HG03457 (cell line): ENCODE measurements at regions not wholly inside any gene's neighbourhood (a gene's known extent, or its start where the extent isn't known, plus 50 kb on each side); places are given as distances from the start of the nearest gene placed in this dataset.
"Not testable (repeated sequence)": the region's sequence is repeated elsewhere in the genome, so short reads cannot be mapped to it uniquely, and the experiment has no call there.

Experiments
- ATAC-seq: cut with Tn5 transposase; IDR thresholded peaks from one replicate; pipeline ENCODE4 v1.9.1; 2021; ENCODE audit warnings: moderate number of reproducible peaks; ENCODE audit not compliant: unreplicated experiment

DNA sequence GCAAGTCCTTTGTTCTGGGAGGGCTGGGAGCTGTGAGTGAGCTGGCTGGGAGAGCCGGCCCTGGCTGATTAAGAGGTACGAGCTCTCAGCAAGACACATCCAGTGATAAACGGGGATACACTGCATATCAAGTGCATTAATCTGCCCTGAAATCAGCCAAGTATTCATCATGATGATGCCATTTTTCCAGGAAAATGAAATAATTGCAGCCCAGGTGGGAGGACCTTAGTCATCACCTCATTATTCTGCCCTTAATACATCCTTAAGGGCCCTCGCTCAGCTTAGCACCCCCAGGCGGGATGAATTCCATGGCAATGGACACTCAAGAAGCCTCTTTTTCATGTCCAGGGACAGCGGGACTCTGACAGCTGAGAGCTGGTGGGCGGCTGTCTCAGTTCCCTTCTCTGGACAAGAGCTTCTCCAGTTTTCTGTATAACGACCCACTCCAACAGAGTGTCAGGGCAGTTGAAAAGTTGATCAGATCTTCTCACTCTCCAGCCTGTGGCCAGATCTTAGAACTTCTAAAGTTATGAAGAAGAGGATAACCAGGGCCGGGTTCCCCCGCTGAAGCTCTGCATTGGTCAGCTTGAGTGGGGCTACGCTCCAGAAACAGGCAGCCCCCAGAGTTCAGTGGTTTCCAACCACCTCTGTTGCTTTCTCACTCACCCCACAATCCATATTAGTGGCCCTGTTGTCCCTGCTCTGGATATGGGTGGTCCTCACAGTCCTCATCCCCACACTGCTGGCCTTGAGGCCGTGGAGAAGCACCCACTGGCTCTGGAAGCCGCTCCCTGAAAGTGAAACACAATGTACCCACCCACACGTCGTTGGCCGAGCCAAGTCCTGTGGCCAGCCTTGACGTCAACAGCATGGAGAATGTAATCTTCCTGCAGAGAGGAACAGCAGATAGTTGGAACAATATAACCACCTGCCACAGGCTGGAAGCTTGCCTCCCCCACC lies 306.2 kb upstream of the DIO3 start:
- ATAC-seq, result no peak

DNA sequence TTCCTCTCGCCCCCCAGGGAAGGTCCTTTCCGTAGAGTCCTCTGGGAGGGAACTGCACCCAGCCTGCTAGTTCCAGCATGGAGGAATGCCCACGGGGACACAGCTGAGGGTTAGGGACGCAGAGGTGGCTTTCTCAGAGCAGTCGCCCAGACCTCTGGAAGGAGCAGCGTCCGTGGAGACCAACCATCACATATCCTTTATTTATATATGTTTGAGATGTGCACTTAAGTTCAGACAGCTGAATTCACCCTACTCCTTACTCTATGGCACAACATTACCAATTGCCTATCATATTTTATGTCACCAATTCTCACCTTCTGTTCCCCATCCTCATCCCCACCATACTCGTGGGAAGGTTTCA lies 305.6 kb upstream of the DIO3 start:
- ATAC-seq, result no peak

DNA sequence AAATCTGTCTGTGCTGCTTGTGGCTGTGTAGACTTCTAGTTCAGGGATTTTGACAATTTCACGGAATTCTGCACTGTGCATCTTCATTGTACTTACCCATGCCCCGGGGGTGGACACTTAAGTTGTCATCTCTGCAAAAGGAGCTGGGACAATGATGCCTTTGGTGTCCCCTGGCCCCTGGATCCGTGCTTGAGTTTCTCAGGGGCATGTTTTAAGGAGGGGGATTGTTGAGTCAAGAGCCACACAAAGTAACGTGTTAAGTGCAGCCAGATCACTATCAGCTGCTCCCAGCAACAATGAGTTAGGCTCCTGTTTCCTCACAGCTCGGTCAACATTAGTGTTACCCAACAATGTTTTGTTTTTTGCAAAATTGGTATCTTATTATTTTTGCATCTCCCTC lies 305.0 kb upstream of the DIO3 start:
- ATAC-seq, result no peak

DNA sequence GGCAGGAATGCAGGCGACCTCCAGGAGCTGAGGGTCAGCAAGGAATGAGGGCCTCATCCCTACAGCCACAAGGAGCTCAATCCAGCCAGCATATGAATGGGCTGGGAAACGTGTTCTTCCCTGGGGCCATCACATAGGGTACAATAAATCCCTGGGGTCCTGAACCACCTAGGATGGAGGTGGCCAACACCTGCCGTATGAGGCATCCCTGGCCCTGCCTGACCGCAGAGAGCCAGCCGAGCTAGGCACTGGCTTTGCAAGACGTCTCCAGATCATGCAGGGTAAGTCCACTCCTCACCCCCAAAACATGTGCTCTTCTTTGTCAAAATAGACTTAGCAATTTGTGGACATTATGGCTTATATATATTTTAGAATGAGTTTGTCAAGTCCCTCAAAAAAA lies 303.7 kb upstream of the DIO3 start:
- no peak for ATAC-seq

DNA sequence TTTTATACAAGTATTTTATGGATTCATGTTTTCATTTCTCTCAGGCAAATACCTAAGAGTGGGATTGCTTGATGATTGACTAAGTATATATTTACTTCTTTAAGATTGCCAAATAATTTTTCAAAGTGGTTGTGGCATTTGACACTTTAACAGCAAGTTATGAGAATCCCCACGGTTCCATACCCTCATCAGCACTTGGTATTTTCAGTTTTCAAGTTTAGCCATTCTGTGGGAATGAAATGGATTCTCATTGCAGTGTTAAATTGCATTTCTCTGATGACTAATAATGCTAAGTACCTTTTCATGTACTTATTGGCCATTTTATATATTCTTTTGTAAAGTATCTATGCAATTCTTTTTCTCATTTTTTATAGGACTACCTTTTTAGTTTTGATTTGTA lies 301.5 kb upstream of the DIO3 start:
- no peak for ATAC-seq

DNA sequence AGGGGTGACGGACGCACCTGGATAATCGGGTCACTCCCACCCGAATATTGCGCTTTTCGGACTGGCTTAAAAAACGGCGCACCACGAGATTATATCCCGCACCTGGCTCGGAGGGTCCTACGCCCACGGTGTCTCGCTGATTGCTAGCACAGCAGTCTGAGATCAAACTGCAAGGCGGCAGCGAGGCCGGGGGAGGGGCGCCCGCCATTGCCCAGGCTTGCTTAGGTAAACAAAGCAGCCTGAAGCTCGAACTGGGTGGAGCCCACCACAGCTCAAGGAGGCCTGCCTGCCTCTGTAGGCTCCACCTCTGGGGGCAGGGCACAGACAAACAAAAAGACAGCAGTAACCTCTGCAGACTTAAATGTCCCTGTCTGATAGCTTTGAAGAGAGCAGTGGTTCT lies 294.9 kb upstream of the DIO3 start:
- ATAC-seq, result not testable (repeated sequence)

DNA sequence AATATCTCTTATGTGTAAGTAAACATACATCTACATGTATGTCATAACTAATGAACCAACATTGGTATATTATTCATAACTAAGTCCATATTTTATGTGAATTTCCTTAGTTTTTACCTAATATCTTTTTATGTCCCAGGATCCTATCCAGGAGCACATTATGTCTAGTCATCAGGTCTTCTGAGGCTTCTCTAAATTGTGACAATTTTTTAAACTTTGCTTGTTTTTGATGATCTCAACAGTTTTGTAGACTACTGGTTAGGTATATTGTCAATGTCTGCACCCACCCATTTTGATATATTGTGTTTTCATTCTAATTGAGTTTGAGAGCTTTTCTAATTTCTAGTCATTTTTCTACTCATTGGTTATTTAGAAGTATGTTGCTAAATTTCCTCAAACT lies 288.2 kb upstream of the DIO3 start:
- no peak for ATAC-seq

DNA sequence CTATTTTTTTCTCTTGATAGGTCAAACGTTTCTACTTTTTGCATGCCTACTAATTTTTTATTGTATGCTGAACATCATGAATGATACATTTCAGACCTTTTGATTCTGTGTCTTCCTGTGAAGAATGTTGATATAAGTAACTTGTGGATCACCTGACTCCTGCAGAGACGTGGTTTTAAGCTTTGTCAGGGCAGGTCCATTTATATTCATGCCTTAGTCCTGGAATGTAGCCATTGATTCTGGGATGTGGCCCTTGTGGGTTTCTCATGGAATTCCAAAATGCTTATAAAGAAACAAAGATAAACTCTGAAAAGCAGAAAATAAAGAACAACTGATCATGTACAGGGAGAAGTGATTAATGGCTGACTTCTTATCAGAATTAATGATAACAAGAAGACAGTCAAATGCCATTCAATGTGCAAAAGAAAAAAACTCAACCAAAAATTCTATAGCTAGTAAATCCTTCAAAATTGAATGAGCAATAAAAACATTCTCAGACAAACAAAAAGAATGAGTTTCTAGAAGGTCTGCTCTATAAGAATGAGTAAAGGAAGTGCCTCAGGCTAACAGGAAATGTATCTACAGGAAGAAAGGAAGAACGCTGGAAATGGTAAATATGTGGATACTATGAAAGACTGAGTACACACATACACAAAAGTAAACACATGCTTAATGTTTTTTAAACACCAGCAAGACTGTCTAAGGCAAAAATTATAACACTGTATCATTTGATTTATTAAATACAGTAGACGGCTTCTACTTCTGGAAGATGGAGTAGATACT lies 284.8 kb upstream of the DIO3 start:
- no peak for ATAC-seq

DNA sequence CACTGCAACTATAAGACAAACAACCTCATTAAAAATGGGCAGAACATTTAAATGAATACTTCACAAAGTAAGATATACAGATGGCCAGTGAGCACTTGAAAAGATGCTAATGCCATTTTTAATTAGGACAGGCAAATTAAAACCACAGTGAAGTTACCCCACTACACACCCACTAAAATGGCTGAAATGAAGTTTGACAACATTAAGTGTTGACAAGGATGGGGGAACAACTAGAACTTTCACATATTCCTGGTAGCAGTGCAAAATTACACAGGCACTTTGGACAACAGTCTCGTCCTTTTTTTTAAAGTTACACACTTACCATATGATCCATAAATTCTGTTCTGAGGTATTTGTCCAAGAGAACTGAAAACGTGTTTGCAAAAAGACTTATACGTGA lies 278.9 kb upstream of the DIO3 start:
- no peak for ATAC-seq

DNA sequence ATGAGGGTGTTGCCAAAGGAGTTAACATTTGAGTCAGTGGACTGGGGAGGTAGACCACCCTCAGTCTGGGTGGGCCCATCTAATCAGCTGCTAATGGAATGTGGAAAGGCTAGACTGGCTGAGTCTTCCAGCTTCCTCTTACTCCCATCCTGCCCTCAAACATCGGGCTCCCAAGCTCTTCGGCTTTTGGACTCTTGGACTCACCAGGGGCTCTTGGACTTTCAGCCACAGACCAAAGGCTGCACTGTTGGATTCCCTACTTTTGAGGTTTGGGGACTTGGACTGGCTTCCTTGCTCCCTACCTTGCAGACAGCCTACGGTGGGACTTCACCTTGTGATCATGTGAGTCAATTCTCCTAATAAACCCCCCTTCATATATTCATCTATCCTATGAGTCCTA lies 276.6 kb upstream of the DIO3 start:
- ATAC-seq, result no peak

DNA sequence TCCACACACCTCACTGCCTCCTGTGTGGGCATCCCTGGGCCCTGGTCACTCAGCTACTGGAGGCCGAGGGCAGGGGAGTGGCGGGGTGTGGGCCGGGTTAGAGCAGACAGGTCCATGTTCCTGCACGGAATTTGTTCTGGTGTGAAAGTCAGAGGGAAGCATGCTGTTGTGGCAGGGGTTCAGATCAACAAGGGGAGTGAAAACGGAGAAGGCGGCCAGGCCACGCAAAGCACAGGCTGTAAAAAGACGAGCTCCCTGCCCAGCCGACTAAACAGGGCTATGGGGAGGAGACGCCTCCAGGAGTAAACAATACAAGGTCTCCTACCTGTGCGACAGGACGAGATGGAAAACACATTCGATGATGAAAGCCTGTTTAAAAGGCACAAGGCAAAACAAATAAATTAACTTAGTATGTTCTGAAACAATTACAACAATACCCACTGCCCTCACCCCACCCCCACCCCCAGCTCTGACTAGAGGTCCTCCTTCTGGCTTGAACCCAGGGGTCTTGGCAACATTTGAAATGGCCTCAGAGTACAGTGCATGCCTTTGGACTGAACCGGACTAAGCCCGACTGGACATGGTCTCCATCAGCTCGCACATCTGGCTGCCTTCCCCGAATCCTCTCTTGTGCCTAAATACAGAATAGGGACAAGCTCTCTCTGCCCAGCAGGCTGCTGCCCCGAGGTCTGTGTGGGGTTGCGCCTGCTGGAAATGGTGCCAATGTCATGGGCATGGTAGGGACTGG lies 274.9 kb upstream of the DIO3 start:
- ATAC-seq, result no peak

DNA sequence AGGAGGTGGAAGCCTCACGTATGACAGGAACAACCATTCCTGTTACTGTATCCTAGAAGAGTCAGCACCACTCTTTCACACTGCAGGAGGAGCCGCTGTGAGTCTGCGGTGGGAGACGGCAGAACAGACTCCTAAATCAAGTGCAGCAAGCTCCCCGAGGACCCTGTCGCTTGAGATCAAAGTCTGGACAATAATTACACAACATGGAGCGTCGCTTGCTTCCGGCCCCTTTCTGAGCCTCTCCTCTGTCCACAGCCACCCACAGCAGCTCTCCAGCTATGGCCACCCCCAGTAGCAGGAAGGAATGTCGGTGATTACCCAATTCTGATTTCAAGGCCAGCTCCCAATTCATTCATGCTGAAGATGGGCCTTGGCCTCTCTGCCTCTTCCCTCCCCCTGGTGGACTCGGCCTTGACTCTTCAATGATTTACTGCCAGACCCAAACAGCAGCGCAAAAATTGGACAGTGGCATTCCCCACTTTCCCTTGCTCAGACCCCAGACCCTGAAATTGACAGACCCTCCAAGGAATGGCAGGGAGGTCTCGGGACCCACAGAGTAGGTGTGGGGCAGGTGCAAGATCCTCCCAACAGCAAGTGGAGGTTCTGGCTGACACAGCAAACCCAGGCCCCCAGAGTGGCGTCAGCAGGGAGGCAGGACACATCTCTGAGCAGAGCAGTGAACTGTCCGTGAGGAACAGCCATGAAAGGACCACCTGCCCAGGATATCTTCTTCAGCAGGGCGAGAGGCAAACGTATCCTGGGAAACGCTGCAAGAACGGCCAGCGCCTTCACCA lies 272.7 kb upstream of the DIO3 start:
- no peak for ATAC-seq

DNA sequence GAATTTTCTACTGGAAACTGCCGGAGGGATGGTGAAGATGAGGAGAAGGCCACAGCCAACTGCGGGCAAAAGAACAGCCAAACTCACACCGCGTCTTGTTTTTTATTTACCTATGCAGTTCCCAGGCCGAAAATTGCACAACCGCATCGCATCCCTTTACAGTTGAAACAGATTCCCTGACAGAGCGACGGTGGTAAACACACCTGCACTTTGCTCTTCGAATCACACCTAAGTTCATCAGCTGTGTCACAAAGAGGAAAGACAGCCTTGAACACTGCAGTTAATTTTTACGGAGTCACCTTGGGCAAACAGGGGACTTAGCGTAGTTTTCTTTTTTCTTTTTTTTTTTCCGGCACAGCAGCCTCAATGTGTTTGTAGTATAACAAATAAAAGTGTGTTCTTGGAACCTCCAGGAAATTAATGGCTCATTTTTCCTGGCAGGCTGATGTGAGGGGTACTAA lies 272.0 kb upstream of the DIO3 start:
- no peak for ATAC-seq

DNA sequence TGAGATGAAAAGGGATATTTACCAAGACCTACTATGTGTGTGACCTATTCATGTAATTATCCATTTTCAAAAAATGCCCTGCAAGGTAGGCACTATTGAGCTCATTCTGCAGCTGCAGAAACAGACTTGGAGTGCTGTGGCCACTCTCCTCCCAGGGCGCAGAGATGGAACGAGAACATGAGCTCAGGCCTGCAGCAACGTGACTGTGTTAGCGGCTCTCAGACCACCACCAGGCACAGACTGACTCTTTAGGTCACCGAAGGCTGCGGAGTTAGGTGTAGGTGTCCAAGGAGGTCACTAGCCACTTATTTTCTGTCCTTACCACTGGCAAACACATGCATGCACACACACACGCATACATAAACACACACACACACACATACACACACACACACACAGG lies 271.4 kb upstream of the DIO3 start:
- ATAC-seq, result no peak

DNA sequence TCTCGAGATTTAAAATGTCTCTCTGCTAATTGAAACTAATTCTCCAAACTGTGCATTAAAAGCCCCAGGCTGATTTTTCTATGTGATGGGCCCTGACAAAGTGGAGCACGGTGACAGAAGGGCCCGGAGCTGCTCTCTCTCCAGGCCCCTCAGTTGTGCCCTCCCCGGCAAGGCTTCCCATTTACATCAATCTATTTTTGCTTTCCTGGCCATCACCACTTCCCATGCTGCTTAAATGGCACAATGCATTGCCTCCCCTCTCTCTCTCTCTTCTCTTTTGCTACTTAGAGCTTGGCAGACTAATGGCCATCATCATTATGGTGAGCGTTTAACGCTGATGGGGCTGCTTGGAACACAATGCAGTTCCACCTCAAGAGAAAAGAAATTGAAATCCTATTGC lies 270.7 kb upstream of the DIO3 start:
- ATAC-seq, result no peak

DNA sequence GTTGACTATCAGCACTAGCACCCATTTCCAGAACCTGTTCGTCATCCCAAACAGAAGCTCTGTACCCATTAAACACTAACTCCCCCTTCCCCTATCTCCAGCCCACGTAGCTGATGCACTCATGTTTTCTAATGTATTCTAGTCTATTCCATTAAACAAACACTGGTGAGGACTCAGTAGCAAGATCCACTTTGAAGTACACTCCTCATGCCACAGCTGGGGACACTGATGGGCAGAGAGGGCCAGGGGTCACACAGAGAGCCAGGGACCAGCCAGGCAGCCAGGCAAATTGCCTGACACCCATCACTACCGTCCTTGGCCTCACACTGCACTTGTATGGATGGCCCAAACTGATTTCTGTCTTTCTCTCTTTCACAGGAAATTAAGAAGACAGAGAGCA lies 269.9 kb upstream of the DIO3 start:
- ATAC-seq, result no peak

DNA sequence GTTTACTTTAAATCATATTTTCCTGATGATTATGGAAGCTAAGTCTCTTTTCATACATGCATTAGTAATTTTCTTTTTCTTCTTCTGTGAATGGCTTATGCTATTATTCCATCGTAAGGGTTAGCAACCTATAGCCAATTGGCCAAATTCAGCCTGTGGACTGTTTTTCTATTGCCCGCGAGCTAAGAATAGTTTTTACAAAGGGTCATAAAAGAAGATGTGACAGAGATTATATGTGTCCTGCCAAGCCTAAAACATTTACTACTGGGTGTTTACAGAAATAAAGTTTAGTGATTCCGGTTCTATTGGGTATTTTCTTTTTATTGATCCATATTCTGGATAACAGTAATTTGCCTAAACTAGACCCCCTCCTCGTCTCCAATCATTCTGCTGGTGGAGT lies 268.8 kb upstream of the DIO3 start:
- no peak for ATAC-seq

DNA sequence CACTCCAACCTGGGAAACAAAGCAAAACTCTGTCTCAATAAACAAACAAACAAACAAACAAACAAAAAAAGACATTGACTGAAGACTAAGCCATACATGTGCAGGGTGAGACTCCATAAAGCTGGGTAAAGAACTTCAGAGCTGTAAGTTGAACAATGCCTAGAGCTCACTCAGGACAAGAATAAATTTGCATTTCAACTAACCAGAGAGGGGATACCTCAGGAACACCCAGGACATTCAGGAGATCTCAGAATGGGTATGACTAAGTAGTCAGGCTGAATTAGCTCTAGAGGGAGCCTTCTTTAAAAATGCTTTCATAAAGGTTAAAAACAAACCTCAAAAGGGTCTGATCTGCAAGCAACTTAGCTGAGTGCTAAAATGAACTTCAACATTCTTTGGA lies 267.7 kb upstream of the DIO3 start:
- ATAC-seq, result no peak

DNA sequence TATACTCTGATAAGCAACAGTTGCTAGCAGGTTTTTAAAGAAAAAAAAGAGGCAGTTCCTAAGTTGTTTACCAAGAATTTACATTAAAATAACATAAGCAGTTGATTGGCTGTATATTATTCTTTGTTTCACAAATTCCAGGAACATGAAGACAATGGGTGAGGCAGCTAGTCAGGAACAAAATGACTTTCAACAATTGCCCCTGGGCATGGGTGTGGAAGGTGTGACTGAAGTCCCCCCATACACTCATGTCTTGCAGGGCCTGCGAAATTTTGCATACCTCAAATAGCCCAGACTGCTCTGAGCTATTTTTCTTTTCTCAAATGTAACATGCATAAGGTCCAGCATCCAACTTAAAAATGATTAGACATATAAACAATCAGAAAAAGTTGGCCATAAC lies 267.2 kb upstream of the DIO3 start:
- ATAC-seq, result no peak

DNA sequence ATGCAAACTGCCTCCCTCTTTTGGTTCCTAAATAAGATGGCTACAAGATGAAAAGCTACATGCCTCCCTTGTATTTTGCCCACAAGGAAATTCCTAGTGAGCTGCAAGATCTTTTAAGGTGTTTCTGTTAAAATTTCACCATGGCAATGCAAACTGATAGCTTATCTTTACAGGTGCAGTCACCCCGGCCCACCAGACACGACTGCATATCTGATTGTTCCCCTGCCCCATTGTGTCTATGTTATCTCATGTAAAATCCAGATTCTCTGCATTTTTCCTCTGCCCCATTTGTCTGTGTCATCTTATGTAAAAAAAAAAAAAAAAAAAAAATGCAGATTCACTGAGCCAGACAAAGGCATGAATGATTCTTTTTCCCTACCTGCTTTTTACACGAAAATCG lies 261.5 kb upstream of the DIO3 start:
- ATAC-seq, result not testable (repeated sequence)

DNA sequence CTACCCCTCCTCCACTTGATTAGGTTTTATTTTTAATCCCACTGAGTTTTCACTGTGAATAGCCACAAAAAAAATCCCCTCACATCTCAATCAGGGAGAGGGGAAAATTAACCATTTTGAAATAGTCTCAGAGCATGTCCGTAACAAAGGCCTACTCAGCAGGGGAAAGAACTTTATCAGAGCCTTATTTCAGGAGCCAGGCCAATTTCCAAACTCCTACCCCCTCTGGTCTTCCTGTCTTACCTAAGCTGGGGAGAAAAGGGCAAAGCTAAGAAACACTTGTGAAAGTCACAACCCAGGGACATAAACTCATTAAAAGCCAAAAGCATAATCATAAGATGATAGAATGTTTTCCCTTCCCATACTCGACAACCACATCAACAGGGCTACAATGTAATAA lies 260.3 kb upstream of the DIO3 start:
- no peak for ATAC-seq
